HUES64 (cell line): ENCODE measurements at regions not wholly inside any gene's neighbourhood (a gene's known extent, or its start where the extent isn't known, plus 50 kb on each side); places are given as distances from the start of the nearest gene placed in this dataset.

ENCODE experiments used
- H3K27ac ChIP-seq: 2 replicates; pipeline ENCODE4 v1.7.0; 2013; ENCODE audit warnings: low read depth, low read length, inconsistent platforms
- H3K27me3 ChIP-seq: 2 replicates; pipeline ENCODE4 v1.6.1; 2013; ENCODE audit warnings: mild to moderate bottlenecking, low read length; ENCODE audit not compliant: insufficient read depth
- H3K36me3 ChIP-seq: 2 replicates; pipeline ENCODE4 v1.6.1; 2013; ENCODE audit warnings: mild to moderate bottlenecking, low read length; ENCODE audit not compliant: insufficient read depth
- H3K4me1 ChIP-seq: 2 replicates; pipeline ENCODE4 v1.6.1; 2013; ENCODE audit warnings: mild to moderate bottlenecking, low read length, moderate library complexity; ENCODE audit not compliant: insufficient read depth
- H3K4me3 ChIP-seq: 2 replicates; pipeline ENCODE4 v1.5.1; 2013; ENCODE audit warnings: mild to moderate bottlenecking, low read length, moderate library complexity
- H3K9ac ChIP-seq: 2 replicates; pipeline ENCODE4 v1.6.1; 2013; ENCODE audit warnings: mild to moderate bottlenecking, low read depth, low read length
- H3K9me3 ChIP-seq: 2 replicates; pipeline ENCODE4 v1.6.1; 2013; ENCODE audit warnings: low read depth, low read length; ENCODE audit not compliant: insufficient read depth
- WGBS: fragments of 150-250, 120-280 bp; methylation state at CpG from one replicate; pipeline ENCODE4 v1.1.7; 2013; ENCODE audit warnings: missing lambda C conversion rate; 5-methylcytosine and 5-hydroxymethylcytosine counted together

DNA sequence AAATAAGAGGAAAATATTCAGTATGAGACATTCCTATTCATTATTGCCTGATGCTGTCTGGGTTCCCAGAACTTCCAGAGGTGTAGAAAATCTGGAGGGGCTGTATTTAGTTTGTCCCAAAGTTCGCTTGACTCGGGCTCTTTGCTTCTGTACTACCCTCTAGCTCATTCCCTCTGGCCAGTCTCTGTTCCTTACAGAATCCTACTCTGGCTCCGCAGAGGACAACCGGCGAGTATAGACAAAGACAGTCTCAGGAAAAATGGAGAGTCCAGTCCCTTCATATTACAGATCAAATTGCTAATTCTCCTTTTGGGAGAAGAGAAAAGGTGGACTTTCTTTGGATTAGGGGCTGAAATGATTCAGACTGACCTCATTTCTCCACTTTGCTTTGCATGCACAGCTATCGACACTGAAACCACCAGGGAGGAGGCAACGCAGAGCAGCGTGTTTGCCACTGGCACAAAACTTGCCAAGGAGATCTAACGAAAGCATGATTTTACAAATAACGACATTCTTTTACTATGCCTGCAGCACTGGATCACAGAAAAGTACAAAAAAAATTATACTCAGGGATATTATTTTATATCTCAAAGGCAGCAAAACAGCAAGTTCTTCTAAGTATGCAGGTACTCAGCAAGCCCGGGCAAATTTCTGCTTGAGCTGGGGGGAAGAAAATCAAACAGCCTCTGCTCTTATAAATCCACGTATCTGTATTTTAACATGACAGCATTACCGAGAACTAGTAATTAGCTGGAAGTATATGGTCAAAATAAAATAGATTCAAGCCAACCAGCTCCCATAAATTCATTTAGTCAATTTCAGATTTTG is 279.7 kb downstream of the NPR3 start:
- H3K4me3 ChIP-seq = no peak overlapping the region
- H3K9me3 ChIP-seq = no peaks in the 10 kb centered on the region
- peaks cover 4% of the 10 kb centered on the region; the same call in 1 of the 2 replicates for H3K4me1 ChIP-seq
- H3K9ac ChIP-seq = no peak overlapping the region
- H3K36me3 ChIP-seq = no peaks in the 10 kb centered on the region
- WGBS = 96% methylated on average over 11 of the region's 13 CpGs
- H3K27ac ChIP-seq = no peak overlapping the region
- H3K27me3 ChIP-seq = no peaks in the 10 kb centered on the region

DNA sequence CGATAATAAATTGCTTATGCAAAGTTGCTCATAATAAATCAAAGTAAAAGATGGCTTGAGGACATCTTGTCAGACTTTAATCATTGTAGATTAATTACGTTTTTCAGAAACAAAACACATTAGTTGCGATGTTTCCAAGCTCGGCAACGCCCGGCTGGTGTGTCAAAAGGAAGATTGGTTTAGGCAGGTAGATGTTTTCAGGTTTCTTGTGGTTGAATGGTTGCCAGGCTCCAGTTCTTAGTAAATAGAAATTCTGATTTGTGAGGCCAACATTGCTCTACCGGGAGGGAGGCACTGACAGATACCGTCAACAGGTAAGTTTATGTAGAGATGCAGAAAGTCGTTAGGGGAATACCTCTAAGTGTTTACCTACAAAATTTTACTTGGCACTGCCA is 280.3 kb downstream of the NPR3 start:
- Histone ChIP-seq H3K9me3 (no peaks in the 10 kb centered on the region), H3K9ac (no peak overlapping the region), H3K4me3 (no peak overlapping the region), H3K4me1 (peaks cover 4% of the 10 kb centered on the region; the same call in 1 of the 2 replicates), H3K27me3 (no peaks in the 10 kb centered on the region), H3K36me3 (no peaks in the 10 kb centered on the region), H3K27ac (no peak overlapping the region)
- WGBS = 96% methylated on average over 8 of the region's 9 CpGs

DNA sequence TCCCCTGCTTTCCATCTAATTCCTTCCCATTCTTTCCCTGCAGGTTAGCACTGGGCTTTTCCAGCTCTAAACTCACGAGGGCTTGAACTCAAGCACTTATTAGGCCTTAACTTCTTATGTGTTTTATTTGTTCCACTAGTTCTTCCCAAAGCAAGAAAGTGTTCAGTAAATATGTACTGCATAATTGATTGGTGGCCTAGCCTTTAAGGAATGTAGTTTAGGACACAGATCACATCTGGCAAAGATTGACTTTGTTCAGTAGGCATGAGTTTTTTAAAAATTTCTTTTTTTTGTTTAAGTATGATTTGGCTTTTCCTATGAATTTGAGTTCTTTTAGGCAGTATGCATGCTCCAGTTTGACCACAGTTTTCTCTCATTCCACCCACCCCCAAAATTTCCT is 285.2 kb downstream of the NPR3 start:
- Histone ChIP-seq H3K4me3 (no peak overlapping the region), H3K27me3 (no peaks in the 10 kb centered on the region), H3K4me1 (no peaks in the 10 kb centered on the region), H3K36me3 (no peaks in the 10 kb centered on the region), H3K27ac (no peak overlapping the region), H3K9me3 (no peaks in the 10 kb centered on the region), H3K9ac (no peak overlapping the region)
- WGBS = 93% methylated on average over 1 of the region's 1 CpG

GRCh38 chr5:33008751-33009418 is 297.8 kb downstream of the NPR3 start:
- Histone ChIP-seq H3K9ac (no peak overlapping the region), H3K27ac (peak overlapping the region; percentile 53), H3K4me3 (no peak overlapping the region), H3K27me3 (no peaks in the 10 kb centered on the region), H3K36me3 (no peaks in the 10 kb centered on the region), H3K4me1 (peaks cover 9% of the 10 kb centered on the region), H3K9me3 (peaks cover 15% of the 10 kb centered on the region)
- 82% methylated on average over 4 of the region's 6 CpGs for WGBS

GRCh38 chr5:33010846-33011245 is 299.7 kb downstream of the NPR3 start:
- no peaks in the 10 kb centered on the region for H3K36me3 ChIP-seq
- H3K4me3 ChIP-seq = no peak overlapping the region
- H3K9me3 ChIP-seq = peaks cover 23% of the 10 kb centered on the region
- no peak overlapping the region for H3K9ac ChIP-seq
- H3K27me3 ChIP-seq = no peaks in the 10 kb centered on the region
- 100% methylated on average over 1 of the region's 1 CpG for WGBS
- no peak overlapping the region for H3K27ac ChIP-seq
- H3K4me1 ChIP-seq = peaks cover 9% of the 10 kb centered on the region

- H3K9ac ChIP-seq = no peak overlapping the region
- peaks cover 9% of the 10 kb centered on the region for H3K4me1 ChIP-seq
- no peak overlapping the region for H3K4me3 ChIP-seq
- peaks cover 18% of the 10 kb centered on the region for H3K9me3 ChIP-seq
- no peaks in the 10 kb centered on the region for H3K27me3 ChIP-seq
- no peak overlapping the region for H3K27ac ChIP-seq
- no peaks in the 10 kb centered on the region for H3K36me3 ChIP-seq
These were observed 300.7 kb downstream of the NPR3 start for GRCh38 chr5:33011801-33012200.

DNA sequence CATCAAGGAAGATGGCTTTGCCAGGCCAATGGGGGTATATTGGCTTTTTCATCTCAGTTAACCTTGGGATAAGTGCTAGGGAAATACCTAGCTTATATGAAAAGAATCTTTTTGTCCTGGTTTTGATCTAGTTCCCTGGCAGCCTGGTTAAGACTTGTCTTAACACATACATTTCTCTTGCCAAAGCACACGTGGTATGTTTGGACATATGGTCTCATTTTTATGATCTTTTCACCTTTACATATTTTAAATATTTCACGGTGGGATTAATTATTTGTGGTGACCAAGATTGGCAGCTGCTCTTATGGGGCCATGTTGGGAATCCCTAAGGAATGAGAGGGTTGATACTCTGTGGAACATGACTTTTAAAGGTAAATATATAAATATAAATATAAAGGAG is 312.5 kb downstream of the NPR3 start:
- 100% methylated on average over 1 of the region's 2 CpGs for WGBS
- Histone ChIP-seq H3K36me3 (no peaks in the 10 kb centered on the region), H3K9ac (no peak overlapping the region), H3K27ac (no peak overlapping the region), H3K9me3 (no peaks in the 10 kb centered on the region), H3K27me3 (no peaks in the 10 kb centered on the region), H3K4me3 (no peak overlapping the region), H3K4me1 (no peaks in the 10 kb centered on the region)

DNA sequence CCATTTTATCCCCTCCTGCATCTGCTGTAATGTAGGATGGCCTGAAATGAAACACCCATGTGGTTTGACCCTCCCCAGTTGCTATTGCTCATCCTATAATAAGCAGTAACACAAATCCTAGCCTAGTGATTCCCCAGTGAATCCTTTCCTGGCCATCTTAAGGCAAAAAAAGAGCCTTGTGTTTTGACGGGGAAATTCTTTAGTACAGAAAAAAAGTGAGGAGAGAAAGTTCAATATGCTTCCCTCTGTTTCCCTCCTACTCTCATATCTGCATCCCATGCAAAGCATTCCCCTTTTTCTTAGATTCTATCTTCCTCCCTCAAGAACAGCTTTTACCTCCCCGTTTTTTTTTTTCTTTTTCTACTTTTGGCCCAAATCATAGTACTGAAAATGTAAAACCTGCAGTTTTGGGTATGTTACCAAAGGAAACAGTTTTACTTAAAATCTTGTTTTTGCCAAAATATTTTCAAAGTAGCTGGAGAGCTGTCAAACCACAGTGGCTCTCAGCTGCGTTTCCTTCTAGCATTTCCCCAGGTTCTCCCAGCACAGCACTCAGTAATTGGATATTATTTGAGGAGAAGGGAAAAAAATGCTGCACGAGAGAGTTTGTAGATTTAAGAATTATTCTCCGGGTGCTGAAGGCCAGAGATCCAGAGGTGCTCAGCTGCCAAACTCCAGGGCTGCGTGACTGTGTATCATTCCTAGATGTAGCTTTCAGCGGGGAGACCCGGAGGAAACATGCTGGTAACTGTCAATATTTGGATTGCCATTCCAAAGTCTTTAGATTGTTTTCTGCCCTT is 321.4 kb downstream of the NPR3 start:
- Histone ChIP-seq H3K36me3 (no peaks in the 10 kb centered on the region), H3K4me1 (no peaks in the 10 kb centered on the region), H3K9ac (no peak overlapping the region), H3K9me3 (no peaks in the 10 kb centered on the region), H3K4me3 (no peak overlapping the region), H3K27ac (no peak overlapping the region), H3K27me3 (no peaks in the 10 kb centered on the region)
- 87% methylated on average over 7 of the region's 8 CpGs for WGBS

GRCh38 chr5:33033516-33033915 is 322.4 kb downstream of the NPR3 start:
- H3K27ac ChIP-seq = no peak overlapping the region
- no peaks in the 10 kb centered on the region for H3K27me3 ChIP-seq
- H3K4me3 ChIP-seq = no peak overlapping the region
- H3K4me1 ChIP-seq = no peaks in the 10 kb centered on the region
- WGBS = 88% methylated on average over 3 of the region's 3 CpGs
- H3K9ac ChIP-seq = no peak overlapping the region
- no peaks in the 10 kb centered on the region for H3K36me3 ChIP-seq
- H3K9me3 ChIP-seq = no peaks in the 10 kb centered on the region

DNA sequence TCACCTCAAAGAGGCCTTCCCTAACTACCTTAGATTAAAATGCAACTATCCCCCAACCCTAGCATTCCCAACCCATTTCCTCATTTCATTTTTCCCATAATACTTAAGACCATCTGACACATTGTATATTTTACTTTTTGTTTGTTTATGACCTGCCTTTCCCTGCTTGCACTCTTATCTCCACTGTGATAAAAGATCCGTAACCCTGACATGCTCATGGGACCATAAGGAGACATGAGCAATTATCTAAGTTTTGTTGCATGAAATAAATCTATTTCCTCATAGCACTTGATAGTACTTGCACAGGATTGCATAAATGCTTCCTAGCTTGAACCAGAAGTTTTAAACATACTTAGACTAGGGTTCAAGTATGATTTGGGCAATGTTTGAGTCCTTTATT is 323.7 kb downstream of the NPR3 start:
- H3K4me3 ChIP-seq = no peak overlapping the region

GRCh38 chr5:33035851-33036527 is 324.9 kb downstream of the NPR3 start:
- H3K9me3 ChIP-seq = peaks cover 9% of the 10 kb centered on the region
- H3K9ac ChIP-seq = no peak overlapping the region
- no peak overlapping the region for H3K27ac ChIP-seq
- H3K36me3 ChIP-seq = no peaks in the 10 kb centered on the region
- 86% methylated on average over 3 of the region's 3 CpGs for WGBS
- no peaks in the 10 kb centered on the region for H3K4me1 ChIP-seq
- no peak overlapping the region for H3K4me3 ChIP-seq
- no peaks in the 10 kb centered on the region for H3K27me3 ChIP-seq

More for the DNA sequence above, 323.7 kb downstream of the NPR3 start:
- H3K9me3 ChIP-seq = no peaks in the 10 kb centered on the region
- no peaks in the 10 kb centered on the region for H3K36me3 ChIP-seq
- H3K9ac ChIP-seq = no peak overlapping the region
- no peak overlapping the region for H3K27ac ChIP-seq
- WGBS = 100% methylated on average over 1 of the region's 1 CpG
- H3K27me3 ChIP-seq = no peaks in the 10 kb centered on the region
- no peaks in the 10 kb centered on the region for H3K4me1 ChIP-seq
